ENCODE measurements at regions not wholly inside any gene's neighbourhood (a gene's known extent, or its start where the extent isn't known, plus 50 kb on each side); places are given as distances from the start of the nearest gene placed in this dataset.
A peak's percentile ranks its signal among the peaks of the same experiment; 100 is the strongest.

GRCh38 chr7:17118412-17118811 lies 180.0 kb upstream of the AHR start:
- Histone ChIP-seq H3K27me3 (ENCODE audit: control insufficient read depth in 2 of 2, insufficient read depth in 2 of 2, low read length in 2 of 2) (no peaks in the 10 kb centered on the region), H3K4me3 (ENCODE audit: low read length) (no peak overlapping the region), H3K36me3 (ENCODE audit: control insufficient read depth in 2 of 3, insufficient read depth in 3 of 3, low read length in 3 of 3) (no peaks in the 10 kb centered on the region), H3K4me1 (ENCODE audit: control insufficient read depth in 2 of 2, insufficient read depth in 2 of 2, low read length in 2 of 2) (peaks cover 0 to 5% of the 10 kb centered on the region in 2 donors), H3K27ac (ENCODE audit: low read depth, low read length) (no peak overlapping the region), H3K9me3 (ENCODE audit: control insufficient read depth in 2 of 3, low read length in 3 of 3) (no peaks in the 10 kb centered on the region)
- peaks cover 5 to 20% (median 15%) of the 10 kb centered on the region in 7 donors for H3K4me1 Mint-ChIP-seq
- peak overlapping the region in 4 of 10 donors; percentile 9 to 66 (median 46) for H3K4me3 Mint-ChIP-seq
- DNase-seq (peak in 4 of 9 donors; percentile 4 to 35 (median 21)), ATAC-seq (peak; percentile 45)
- H3K9me3 Mint-ChIP-seq = peaks cover 0 to 9% (median 0%) of the 10 kb centered on the region in 11 donors
- ChIA-PET CTCF (interaction anchor here (1.0 kb wide), 1 partner anchor 22 kb away, joined by 3 read pairs; no protein-coding TSS in a partner anchor), POLR2A (no interaction called here)
- peak overlapping the region in 1 of 9 donors; percentile 52 for H3K27ac Mint-ChIP-seq
- peaks cover 0 to 10% (median 0%) of the 10 kb centered on the region in 5 donors for H3K27me3 Mint-ChIP-seq
- intact Hi-C loops (cut with micrococcal nuclease) = loop anchor here in 1 of 2 donors (1.0 kb wide), 1 partner anchor 20 kb away; no protein-coding TSS in a partner anchor
- H3K36me3 Mint-ChIP-seq = peaks cover 0 to 9% (median 0%) of the 10 kb centered on the region in 5 donors

DNA sequence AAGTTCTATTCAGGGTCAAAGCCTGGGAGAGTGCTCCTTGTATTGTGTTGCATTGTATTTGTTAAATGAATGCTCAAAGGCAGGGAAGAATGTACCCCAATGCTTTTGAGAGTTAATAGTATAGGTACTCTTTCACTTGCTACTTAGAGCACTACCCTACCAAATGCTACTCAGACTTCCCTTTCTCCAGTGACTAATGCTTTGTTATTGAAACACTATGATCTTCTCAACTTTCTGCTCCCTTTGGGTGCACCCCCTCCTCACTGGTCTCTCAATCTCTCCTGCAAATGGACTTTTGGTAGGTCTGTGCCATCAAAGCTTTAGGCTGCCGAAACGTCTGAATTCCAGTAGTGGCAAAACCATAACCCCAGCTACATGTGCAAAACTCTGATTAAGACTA lies 177.7 kb upstream of the AHR start:
- Mint-ChIP-seq H3K4me3 (no peak overlapping the region), H3K27me3 (peaks cover 0 to 10% (median 0%) of the 10 kb centered on the region in 5 donors), H3K27ac (peak overlapping the region in 1 of 9 donors; percentile 18), H3K36me3 (peaks cover 0 to 5% (median 0%) of the 10 kb centered on the region in 5 donors), H3K4me1 (peaks cover 5 to 20% (median 15%) of the 10 kb centered on the region in 7 donors), H3K9me3 (peaks cover 0 to 4% (median 0%) of the 10 kb centered on the region in 11 donors)
- Histone ChIP-seq H3K4me1 (ENCODE audit: control insufficient read depth in 2 of 2, insufficient read depth in 2 of 2, low read length in 2 of 2) (peaks cover 0 to 5% of the 10 kb centered on the region in 2 donors), H3K36me3 (ENCODE audit: control insufficient read depth in 2 of 3, insufficient read depth in 3 of 3, low read length in 3 of 3) (no peaks in the 10 kb centered on the region), H3K27ac (ENCODE audit: low read depth, low read length) (no peak overlapping the region), H3K27me3 (ENCODE audit: control insufficient read depth in 2 of 2, insufficient read depth in 2 of 2, low read length in 2 of 2) (no peaks in the 10 kb centered on the region), H3K4me3 (ENCODE audit: low read length) (no peak overlapping the region), H3K9me3 (ENCODE audit: control insufficient read depth in 2 of 3, low read length in 3 of 3) (no peaks in the 10 kb centered on the region)
- ATAC-seq (peak; percentile 29), DNase-seq (no peak)
- intact Hi-C loops (cut with micrococcal nuclease) = no loop called here
- POLR2A ChIA-PET = no interaction called here
- CTCF ChIA-PET = no interaction called here

DNA sequence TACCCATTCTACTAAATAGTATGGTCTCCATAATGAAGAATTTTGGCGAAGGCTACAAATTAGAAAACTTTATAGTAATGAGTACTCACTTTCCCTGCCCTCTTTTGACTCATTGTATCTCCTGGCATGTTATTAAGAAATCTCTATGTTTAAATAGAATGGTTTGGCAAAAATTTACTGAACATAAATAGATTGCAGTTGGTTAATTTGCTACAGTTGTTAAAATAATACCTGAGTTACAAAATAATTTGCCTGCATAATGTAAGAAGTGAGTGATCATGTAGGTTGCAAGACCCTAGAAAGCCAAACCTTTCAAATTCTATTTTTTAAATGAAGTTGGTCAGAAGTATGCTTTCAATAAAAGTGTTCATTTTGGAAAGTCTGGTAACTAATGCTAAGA lies 176.8 kb upstream of the AHR start:
- Histone ChIP-seq H3K36me3 (ENCODE audit: control insufficient read depth in 2 of 3, insufficient read depth in 3 of 3, low read length in 3 of 3) (no peaks in the 10 kb centered on the region), H3K4me1 (ENCODE audit: control insufficient read depth in 2 of 2, insufficient read depth in 2 of 2, low read length in 2 of 2) (peaks cover 0 to 5% of the 10 kb centered on the region in 2 donors), H3K4me3 (ENCODE audit: low read length) (no peak overlapping the region), H3K9me3 (ENCODE audit: control insufficient read depth in 2 of 3, low read length in 3 of 3) (no peaks in the 10 kb centered on the region), H3K27ac (ENCODE audit: low read depth, low read length) (no peak overlapping the region), H3K27me3 (ENCODE audit: control insufficient read depth in 2 of 2, insufficient read depth in 2 of 2, low read length in 2 of 2) (no peaks in the 10 kb centered on the region)
- peaks cover 5 to 20% (median 15%) of the 10 kb centered on the region in 7 donors for H3K4me1 Mint-ChIP-seq
- peaks cover 0 to 4% (median 0%) of the 10 kb centered on the region in 11 donors for H3K9me3 Mint-ChIP-seq
- H3K27ac Mint-ChIP-seq = no peak overlapping the region
- H3K36me3 Mint-ChIP-seq = peaks cover 0 to 7% (median 0%) of the 10 kb centered on the region in 5 donors
- no peak for DNase-seq
- H3K4me3 Mint-ChIP-seq = no peak overlapping the region
- CTCF ChIA-PET = no interaction called here
- no peak for ATAC-seq
- POLR2A ChIA-PET = no interaction called here
- intact Hi-C loops (cut with micrococcal nuclease) = loop anchor here in 1 of 2 donors (2.0 kb wide), 1 partner anchor 17 kb away; no protein-coding TSS in a partner anchor
- H3K27me3 Mint-ChIP-seq = peaks cover 0 to 10% (median 0%) of the 10 kb centered on the region in 5 donors

GRCh38 chr7:17123020-17123419 lies 175.4 kb upstream of the AHR start:
- POLR2A ChIA-PET = no interaction called here
- Histone ChIP-seq H3K4me1 (ENCODE audit: control insufficient read depth in 2 of 2, insufficient read depth in 2 of 2, low read length in 2 of 2) (peaks cover 0 to 5% of the 10 kb centered on the region in 2 donors), H3K27me3 (ENCODE audit: control insufficient read depth in 2 of 2, insufficient read depth in 2 of 2, low read length in 2 of 2) (no peaks in the 10 kb centered on the region), H3K4me3 (ENCODE audit: low read length) (no peak overlapping the region), H3K27ac (ENCODE audit: low read depth, low read length) (no peak overlapping the region), H3K36me3 (ENCODE audit: control insufficient read depth in 2 of 3, insufficient read depth in 3 of 3, low read length in 3 of 3) (no peaks in the 10 kb centered on the region), H3K9me3 (ENCODE audit: control insufficient read depth in 2 of 3, low read length in 3 of 3) (no peaks in the 10 kb centered on the region)
- ATAC-seq = peak; percentile 60
- no peak overlapping the region for H3K4me3 Mint-ChIP-seq
- intact Hi-C loops (cut with micrococcal nuclease) = loop anchor here in 1 of 2 donors (2.0 kb wide), 1 partner anchor 16 kb away; no protein-coding TSS in a partner anchor
- H3K4me1 Mint-ChIP-seq = peaks cover 5 to 16% (median 15%) of the 10 kb centered on the region in 7 donors
- H3K9me3 Mint-ChIP-seq = peaks cover 0 to 2% (median 0%) of the 10 kb centered on the region in 11 donors
- peaks cover 0 to 10% (median 0%) of the 10 kb centered on the region in 5 donors for H3K27me3 Mint-ChIP-seq
- CTCF ChIA-PET = no interaction called here
- no peak for DNase-seq
- H3K36me3 Mint-ChIP-seq = peaks cover 0 to 8% (median 0%) of the 10 kb centered on the region in 5 donors
- H3K27ac Mint-ChIP-seq = no peak overlapping the region

GRCh38 chr7:17126413-17127268 lies 171.8 kb upstream of the AHR start:
- Histone ChIP-seq H3K27me3 (ENCODE audit: control insufficient read depth in 2 of 2, insufficient read depth in 2 of 2, low read length in 2 of 2) (no peaks in the 10 kb centered on the region), H3K4me3 (ENCODE audit: low read length) (no peak overlapping the region), H3K9me3 (ENCODE audit: control insufficient read depth in 2 of 3, low read length in 3 of 3) (no peaks in the 10 kb centered on the region), H3K36me3 (ENCODE audit: control insufficient read depth in 2 of 3, insufficient read depth in 3 of 3, low read length in 3 of 3) (no peaks in the 10 kb centered on the region), H3K4me1 (ENCODE audit: control insufficient read depth in 2 of 2, insufficient read depth in 2 of 2, low read length in 2 of 2) (no peaks in the 10 kb centered on the region), H3K27ac (ENCODE audit: low read depth, low read length) (no peak overlapping the region)
- intact Hi-C loops (cut with micrococcal nuclease) = no loop called here
- Mint-ChIP-seq H3K9me3 (peaks cover 0 to 2% (median 0%) of the 10 kb centered on the region in 11 donors), H3K4me1 (peaks cover 4 to 23% (median 10%) of the 10 kb centered on the region in 7 donors), H3K27me3 (peaks cover 0 to 3% (median 0%) of the 10 kb centered on the region in 5 donors), H3K27ac (no peak overlapping the region), H3K36me3 (peaks cover 0 to 10% (median 0%) of the 10 kb centered on the region in 5 donors), H3K4me3 (no peak overlapping the region)
- ATAC-seq = no peak
- CTCF ChIA-PET = no interaction called here
- DNase-seq = no peak
- POLR2A ChIA-PET = no interaction called here

GRCh38 chr7:17129218-17129617 lies 169.2 kb upstream of the AHR start:
- no peaks in the 10 kb centered on the region for H3K36me3 ChIP-seq (ENCODE audit: control insufficient read depth in 2 of 3, insufficient read depth in 3 of 3, low read length in 3 of 3)
- no peaks in the 10 kb centered on the region for H3K27me3 ChIP-seq (ENCODE audit: control insufficient read depth in 2 of 2, insufficient read depth in 2 of 2, low read length in 2 of 2)
- CTCF ChIA-PET = no interaction called here
- DNase-seq (no peak), ATAC-seq (no peak)
- no peak overlapping the region for H3K4me3 ChIP-seq (ENCODE audit: low read length)
- no peaks in the 10 kb centered on the region for H3K9me3 ChIP-seq (ENCODE audit: control insufficient read depth in 2 of 3, low read length in 3 of 3)
- no peaks in the 10 kb centered on the region for H3K4me1 ChIP-seq (ENCODE audit: control insufficient read depth in 2 of 2, insufficient read depth in 2 of 2, low read length in 2 of 2)
- H3K27ac Mint-ChIP-seq = no peak overlapping the region
- peaks cover 4 to 26% (median 9%) of the 10 kb centered on the region in 7 donors for H3K4me1 Mint-ChIP-seq
- H3K9me3 Mint-ChIP-seq = peaks cover 0 to 4% (median 0%) of the 10 kb centered on the region in 11 donors
- no peaks in the 10 kb centered on the region for H3K27me3 Mint-ChIP-seq
- H3K27ac ChIP-seq (ENCODE audit: low read depth, low read length) = no peak overlapping the region
- POLR2A ChIA-PET = no interaction called here
- H3K4me3 Mint-ChIP-seq = no peak overlapping the region
- intact Hi-C loops (cut with micrococcal nuclease) = no loop called here
- peaks cover 0 to 21% (median 0%) of the 10 kb centered on the region in 5 donors for H3K36me3 Mint-ChIP-seq
